MCF 10A (cell line): ENCODE measurements at regions not wholly inside any gene's neighbourhood (a gene's known extent, or its start where the extent isn't known, plus 50 kb on each side); places are given as distances from the start of the nearest gene placed in this dataset.

Experiments used
- BruUV-seq: library from RNA; stranded (reverse); fragments of 400-500 nt; replicated peaks from 2 replicates; lab custom pipeline; 2021; lab: Mats Ljungman, UMichigan
- CTCF ChIA-PET: fragments of 300-600 bp; sonication (Branson Sonifier 250); formaldehyde crosslinking; extraction: SDS; loops from one replicate; lab custom pipeline; 2021; ENCODE audit warnings: antibody characterized with exemption, inconsistent platforms; lab: Yijun Ruan, JAX
- POLR2A ChIA-PET: fragments of 300-600, 350-650 bp; sonication (Branson Sonifier 250); formaldehyde crosslinking; extraction: SDS; loops from one replicate; lab custom pipeline; 2020; ENCODE audit warnings: antibody characterized with exemption, inconsistent platforms; lab: Yijun Ruan, JAX
- DNase-seq: peaks from one replicate; pipeline ENCODE4 v3.0.0-alpha.2; 2018; ENCODE audit not compliant: unreplicated experiment
- H3K27ac Mint-ChIP-seq: one replicate; pipeline ENCODE4 v1.8.0; 2022; ENCODE audit warnings: mild to moderate bottlenecking, low read depth, mixed read lengths; ENCODE audit not compliant: unreplicated experiment
- H3K27me3 Mint-ChIP-seq: one replicate; pipeline ENCODE4 v1.8.0; 2022; ENCODE audit warnings: mixed read lengths; ENCODE audit not compliant: insufficient read depth, unreplicated experiment
- H3K36me3 Mint-ChIP-seq: one replicate; pipeline ENCODE4 v1.8.0; 2022; ENCODE audit warnings: mild to moderate bottlenecking, moderate library complexity, mixed read lengths; ENCODE audit not compliant: insufficient read depth, unreplicated experiment
- H3K4me1 Mint-ChIP-seq: one replicate; pipeline ENCODE4 v1.8.0; 2022; ENCODE audit warnings: mixed read lengths; ENCODE audit not compliant: insufficient read depth, unreplicated experiment
- H3K4me3 Mint-ChIP-seq: one replicate; pipeline ENCODE4 v1.8.0; 2022; ENCODE audit warnings: mild to moderate bottlenecking, moderate library complexity, mixed read lengths; ENCODE audit not compliant: unreplicated experiment
- H3K9me3 Mint-ChIP-seq: one replicate; pipeline ENCODE4 v1.8.0; 2022; ENCODE audit warnings: mixed read lengths; ENCODE audit not compliant: unreplicated experiment
- intact Hi-C: fragments of 100-400 bp; cut with micrococcal nuclease; formaldehyde crosslinking; loops from 2 replicates; pipeline ENCODE4 v1.14.1; 2022
- TF ChIP-seq, protein P1 (sequence below): fragments of 200-600 bp; IDR thresholded peaks from one replicate; pipeline ENCODE4 v1.8.0; 2022; ENCODE audit warnings: antibody characterized with exemption, mild to moderate bottlenecking; ENCODE audit not compliant: unreplicated experiment

DNA sequence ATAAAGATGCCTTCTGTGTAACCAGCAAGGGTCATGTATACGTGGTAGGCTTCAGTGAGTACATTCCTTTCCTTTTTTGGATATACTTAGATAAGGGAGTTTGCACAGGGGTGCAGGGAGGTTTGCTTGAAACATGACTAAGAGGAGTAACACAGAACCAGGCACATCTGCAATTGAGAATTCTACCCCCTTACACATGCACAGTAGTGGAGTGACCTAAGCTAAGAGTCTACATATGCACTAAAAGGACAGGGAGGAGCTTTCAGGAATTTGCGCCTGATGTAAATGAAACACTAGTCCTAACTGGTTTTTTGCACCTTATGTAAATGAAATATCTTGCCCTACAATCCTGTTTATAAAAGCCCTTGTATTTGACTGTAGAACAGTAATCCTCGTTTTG lies 194.8 kb upstream of the NABP1 start:
- BruUV-seq, result no TSS peak
- TF ChIP-seq, protein P1, sequence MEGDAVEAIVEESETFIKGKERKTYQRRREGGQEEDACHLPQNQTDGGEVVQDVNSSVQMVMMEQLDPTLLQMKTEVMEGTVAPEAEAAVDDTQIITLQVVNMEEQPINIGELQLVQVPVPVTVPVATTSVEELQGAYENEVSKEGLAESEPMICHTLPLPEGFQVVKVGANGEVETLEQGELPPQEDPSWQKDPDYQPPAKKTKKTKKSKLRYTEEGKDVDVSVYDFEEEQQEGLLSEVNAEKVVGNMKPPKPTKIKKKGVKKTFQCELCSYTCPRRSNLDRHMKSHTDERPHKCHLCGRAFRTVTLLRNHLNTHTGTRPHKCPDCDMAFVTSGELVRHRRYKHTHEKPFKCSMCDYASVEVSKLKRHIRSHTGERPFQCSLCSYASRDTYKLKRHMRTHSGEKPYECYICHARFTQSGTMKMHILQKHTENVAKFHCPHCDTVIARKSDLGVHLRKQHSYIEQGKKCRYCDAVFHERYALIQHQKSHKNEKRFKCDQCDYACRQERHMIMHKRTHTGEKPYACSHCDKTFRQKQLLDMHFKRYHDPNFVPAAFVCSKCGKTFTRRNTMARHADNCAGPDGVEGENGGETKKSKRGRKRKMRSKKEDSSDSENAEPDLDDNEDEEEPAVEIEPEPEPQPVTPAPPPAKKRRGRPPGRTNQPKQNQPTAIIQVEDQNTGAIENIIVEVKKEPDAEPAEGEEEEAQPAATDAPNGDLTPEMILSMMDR, result no peak
- ChIA-PET CTCF (interaction anchor here (1.2 kb wide), 1 partner anchor 18 kb away, joined by 4 read pairs; no protein-coding TSS in a partner anchor), POLR2A (interaction anchor here (0.9 kb wide), 1 partner anchor 237 kb away, joined by 3 read pairs; no protein-coding TSS in a partner anchor)
- Mint-ChIP-seq H3K27ac (no peak overlapping the region), H3K9me3 (peaks cover 34% of the 10 kb centered on the region), H3K4me3 (no peak overlapping the region), H3K27me3 (no peaks in the 10 kb centered on the region), H3K36me3 (no peaks in the 10 kb centered on the region), H3K4me1 (peaks cover 4% of the 10 kb centered on the region)
- intact Hi-C loops, result no loop called here
- DNase-seq, result no peak

DNA sequence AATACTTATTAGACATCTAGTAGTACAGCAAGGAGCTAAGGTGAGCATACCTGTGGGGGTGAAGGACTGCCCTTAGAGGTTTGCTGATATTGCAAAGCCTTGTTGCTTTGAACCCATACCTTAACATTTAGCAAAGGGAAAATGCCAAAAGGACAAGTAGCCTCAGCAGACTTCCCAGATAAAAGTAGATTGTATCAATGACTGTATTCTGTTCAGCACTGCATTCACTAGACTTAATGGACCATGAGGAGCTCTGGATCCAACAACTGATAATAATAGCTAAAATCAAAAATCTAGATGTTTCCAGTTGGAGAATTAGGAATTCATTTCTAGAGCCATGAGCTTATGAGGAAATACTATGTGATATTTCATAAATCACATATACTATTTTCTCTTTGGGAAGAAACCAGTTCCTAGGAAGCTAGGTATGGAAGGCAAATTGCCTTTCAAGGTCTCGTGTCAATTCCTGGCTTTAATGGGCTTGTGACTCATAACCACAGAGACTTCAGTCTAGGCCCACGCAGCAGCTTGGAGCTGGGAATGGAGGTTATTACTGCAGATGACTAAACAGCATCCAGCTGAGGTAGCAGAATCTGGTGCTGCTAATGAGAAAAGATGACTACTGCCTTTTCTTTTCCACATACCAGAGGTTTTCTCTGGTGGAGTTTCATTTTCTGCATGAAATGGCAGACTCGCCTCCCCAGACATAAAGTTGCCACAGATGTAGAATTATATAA lies 191.2 kb upstream of the NABP1 start:
- POLR2A ChIA-PET, result interaction anchor here (0.6 to 2.7 kb wide), 10 partner anchors 11 to 321 kb away, joined by 3 to 9 read pairs (median 4); no protein-coding TSS in a partner anchor
- Mint-ChIP-seq H3K9me3 (peaks cover 18% of the 10 kb centered on the region), H3K4me3 (no peak overlapping the region), H3K27ac (peak overlapping the region; percentile 3), H3K36me3 (no peaks in the 10 kb centered on the region), H3K27me3 (no peaks in the 10 kb centered on the region), H3K4me1 (peaks cover 11% of the 10 kb centered on the region)
- no TSS peak for BruUV-seq
- intact Hi-C loops, result no loop called here
- CTCF ChIA-PET, result interaction anchor here (0.7 to 6.2 kb wide), 10 partner anchors 15 to 435 kb away, joined by 3 to 34 read pairs (median 4); no protein-coding TSS in a partner anchor
- TF ChIP-seq, protein P1, result no peak
- peak; percentile 95 for DNase-seq

DNA sequence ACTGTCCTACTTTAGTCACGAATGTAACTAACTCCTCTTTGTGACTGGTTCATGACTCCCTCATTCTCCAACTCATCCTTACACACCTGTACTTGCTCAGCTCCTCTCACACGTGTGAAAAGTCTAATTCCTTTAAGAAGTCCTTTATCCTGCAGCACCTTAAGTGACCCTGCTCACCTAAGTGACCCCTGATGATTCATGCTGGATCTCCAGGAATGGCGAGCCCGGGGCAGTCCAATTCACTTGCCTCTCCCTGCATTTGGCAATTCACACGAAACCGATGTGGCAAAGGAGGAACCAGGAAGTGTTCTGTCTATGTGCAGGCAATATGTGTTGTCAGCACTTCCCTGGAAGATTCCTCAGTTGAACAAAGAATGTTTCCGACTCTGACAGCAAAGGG lies 189.8 kb upstream of the NABP1 start:
- ChIA-PET CTCF (interaction anchor here (0.6 to 6.2 kb wide), 8 partner anchors 13 to 333 kb away, joined by 3 to 50 read pairs (median 8); no protein-coding TSS in a partner anchor), POLR2A (interaction anchor here (0.6 to 3.1 kb wide), 9 partner anchors 9 to 468 kb away, joined by 3 to 9 read pairs (median 5); no protein-coding TSS in a partner anchor)
- Mint-ChIP-seq H3K36me3 (no peaks in the 10 kb centered on the region), H3K27me3 (no peaks in the 10 kb centered on the region), H3K9me3 (peaks cover 7% of the 10 kb centered on the region), H3K4me3 (peak overlapping the region; percentile 19), H3K4me1 (peaks cover 11% of the 10 kb centered on the region), H3K27ac (peak overlapping the region; percentile 26)
- peak; percentile 89 for DNase-seq
- BruUV-seq, result no TSS peak
- TF ChIP-seq, protein P1, result no peak
- intact Hi-C loops, result no loop called here

DNA sequence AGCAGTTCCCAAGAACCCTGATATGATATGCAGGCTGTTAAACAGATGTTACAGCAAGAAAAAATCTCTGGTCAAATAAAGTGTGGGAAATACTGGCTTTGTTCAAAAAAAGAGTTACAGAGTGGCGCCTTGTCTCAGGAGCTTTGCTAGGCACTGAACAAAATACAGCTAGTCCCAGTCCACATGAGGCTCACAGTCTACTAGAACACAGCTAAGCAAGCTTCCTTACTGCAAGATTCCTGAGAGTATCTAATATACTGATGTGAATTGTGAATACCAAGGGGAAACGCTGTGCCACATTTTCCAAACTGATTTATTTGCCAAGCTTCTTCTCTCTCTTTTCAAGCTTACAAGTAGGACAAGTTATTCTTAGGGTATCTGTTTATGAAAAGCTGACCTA lies 188.8 kb upstream of the NABP1 start:
- peaks cover 11% of the 10 kb centered on the region for H3K4me1 Mint-ChIP-seq
- H3K27ac Mint-ChIP-seq, result no peak overlapping the region

More for the DNA sequence above, 188.8 kb upstream of the NABP1 start:
- Mint-ChIP-seq H3K36me3 (no peaks in the 10 kb centered on the region), H3K4me3 (no peak overlapping the region), H3K27me3 (no peaks in the 10 kb centered on the region), H3K9me3 (no peaks in the 10 kb centered on the region)
- DNase-seq, result no peak
- BruUV-seq, result no TSS peak
- TF ChIP-seq, protein P1, result no peak
- ChIA-PET POLR2A (interaction anchor here (0.7 to 3.1 kb wide), 5 partner anchors 228 to 323 kb away, joined by 3 to 9 read pairs (median 8); no protein-coding TSS in a partner anchor), CTCF (interaction anchor here (0.7 to 6.2 kb wide), 9 partner anchors 12 to 334 kb away, joined by 3 to 50 read pairs (median 6); no protein-coding TSS in a partner anchor)
- intact Hi-C loops, result no loop called here
